HUES6 (cell line): ENCODE measurements at regions not wholly inside any gene's neighbourhood (a gene's known extent, or its start where the extent isn't known, plus 50 kb on each side); places are given as distances from the start of the nearest gene placed in this dataset.
A peak's percentile ranks its signal among the peaks of the same experiment; 100 is the strongest.
"Not testable (repeated sequence)": the region's sequence is repeated elsewhere in the genome, so short reads cannot be mapped to it uniquely, and the experiment has no call there.

Experiments used
- H3K27ac ChIP-seq: 2 replicates; pipeline ENCODE4 v1.7.0; 2013; ENCODE audit warnings: low read depth, mild to moderate bottlenecking, low read length, inconsistent platforms
- H3K27me3 ChIP-seq: 2 replicates; pipeline ENCODE4 v1.6.1; 2013; ENCODE audit warnings: low read length; ENCODE audit not compliant: control insufficient read depth, insufficient read depth
- H3K36me3 ChIP-seq: 2 replicates; pipeline ENCODE4 v1.6.1; 2013; ENCODE audit warnings: low read length; ENCODE audit not compliant: control insufficient read depth, insufficient read depth
- H3K4me1 ChIP-seq: 2 replicates; pipeline ENCODE4 v1.6.1; 2013; ENCODE audit warnings: low read length; ENCODE audit not compliant: control insufficient read depth, insufficient read depth
- H3K4me3 ChIP-seq: 2 replicates; pipeline ENCODE4 v1.5.1; 2013; ENCODE audit warnings: low read depth, low read length
- H3K9ac ChIP-seq: one replicate; pipeline ENCODE4 v1.6.1; 2013; ENCODE audit warnings: mild to moderate bottlenecking, low read length
- H3K9me3 ChIP-seq: 2 replicates; pipeline ENCODE4 v1.6.1; 2013; ENCODE audit warnings: low read depth, low read length; ENCODE audit not compliant: control insufficient read depth, insufficient read depth

- Histone ChIP-seq H3K9me3 (no peaks in the 10 kb centered on the region), H3K4me3 (no peak overlapping the region), H3K27me3 (no peaks in the 10 kb centered on the region), H3K27ac (no peak overlapping the region), H3K36me3 (no peaks in the 10 kb centered on the region), H3K4me1 (no peaks in the 10 kb centered on the region), H3K9ac (no peak overlapping the region)
These were observed 522.5 kb upstream of the AGA start for GRCh38 chr4:177964693-177965168.

- Histone ChIP-seq H3K36me3 (no peaks in the 10 kb centered on the region), H3K9me3 (no peaks in the 10 kb centered on the region), H3K27ac (no peak overlapping the region), H3K9ac (no peak overlapping the region), H3K4me3 (no peak overlapping the region), H3K4me1 (no peaks in the 10 kb centered on the region), H3K27me3 (no peaks in the 10 kb centered on the region)
These were observed 525.1 kb upstream of the AGA start for GRCh38 chr4:177967328-177967727.

GRCh38 chr4:177968817-177969442 is 526.7 kb upstream of the AGA start:
- no peak overlapping the region for H3K9ac ChIP-seq
- no peak overlapping the region for H3K27ac ChIP-seq
- H3K4me1 ChIP-seq = no peaks in the 10 kb centered on the region
- H3K9me3 ChIP-seq = no peaks in the 10 kb centered on the region
- no peaks in the 10 kb centered on the region for H3K27me3 ChIP-seq
- no peaks in the 10 kb centered on the region for H3K36me3 ChIP-seq
- no peak overlapping the region for H3K4me3 ChIP-seq

DNA sequence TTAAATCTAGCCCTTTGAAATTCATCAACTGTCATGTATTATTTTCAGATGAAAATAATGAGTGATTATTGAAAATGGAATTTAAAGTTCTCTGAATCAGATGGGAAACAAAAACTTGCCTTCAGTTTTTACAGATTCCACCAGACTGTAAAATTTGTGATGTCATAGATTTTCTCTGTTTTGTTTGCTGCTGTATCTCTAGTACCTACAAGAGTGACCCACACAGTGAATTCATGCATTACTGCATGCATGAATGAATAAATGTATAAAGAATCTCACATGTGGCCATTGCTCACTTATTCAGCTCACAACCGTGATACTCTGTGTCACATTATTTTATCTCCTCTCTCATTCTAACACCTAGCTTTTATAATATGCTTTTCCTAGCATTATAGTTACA is 532.2 kb upstream of the AGA start:
- Histone ChIP-seq H3K9ac (no peak overlapping the region), H3K27ac (no peak overlapping the region), H3K4me1 (no peaks in the 10 kb centered on the region), H3K4me3 (no peak overlapping the region), H3K27me3 (no peaks in the 10 kb centered on the region), H3K9me3 (no peaks in the 10 kb centered on the region), H3K36me3 (no peaks in the 10 kb centered on the region)

- Histone ChIP-seq H3K27ac (no peak overlapping the region), H3K4me1 (no peaks in the 10 kb centered on the region), H3K36me3 (no peaks in the 10 kb centered on the region), H3K9me3 (no peaks in the 10 kb centered on the region), H3K27me3 (no peaks in the 10 kb centered on the region), H3K9ac (no peak overlapping the region), H3K4me3 (no peak overlapping the region)
These were observed 533.2 kb upstream of the AGA start for GRCh38 chr4:177975315-177975987.

DNA sequence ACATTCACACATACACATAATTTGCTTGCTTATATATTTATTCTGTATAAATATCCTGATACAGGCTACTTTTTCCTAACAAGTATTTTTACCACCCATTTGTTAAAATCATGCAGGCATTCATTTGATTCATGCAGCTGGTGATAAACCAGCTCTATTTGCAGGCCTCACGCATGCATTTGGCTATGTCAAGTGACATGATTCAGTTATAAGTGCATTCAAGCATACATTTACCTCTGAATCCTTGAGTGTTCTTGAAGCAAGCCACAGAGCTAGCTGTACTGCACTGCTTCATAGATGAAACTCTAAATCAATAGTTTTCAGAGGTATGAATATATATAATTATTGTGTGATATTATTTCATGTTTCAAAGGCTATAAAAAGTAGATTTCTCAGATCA is 544.0 kb upstream of the AGA start:
- Histone ChIP-seq H3K9me3 (no peaks in the 10 kb centered on the region), H3K36me3 (no peaks in the 10 kb centered on the region), H3K9ac (no peak overlapping the region), H3K27ac (no peak overlapping the region), H3K4me1 (peaks cover 10% of the 10 kb centered on the region; the same call in 1 of the 2 replicates), H3K4me3 (no peak overlapping the region), H3K27me3 (no peaks in the 10 kb centered on the region)

DNA sequence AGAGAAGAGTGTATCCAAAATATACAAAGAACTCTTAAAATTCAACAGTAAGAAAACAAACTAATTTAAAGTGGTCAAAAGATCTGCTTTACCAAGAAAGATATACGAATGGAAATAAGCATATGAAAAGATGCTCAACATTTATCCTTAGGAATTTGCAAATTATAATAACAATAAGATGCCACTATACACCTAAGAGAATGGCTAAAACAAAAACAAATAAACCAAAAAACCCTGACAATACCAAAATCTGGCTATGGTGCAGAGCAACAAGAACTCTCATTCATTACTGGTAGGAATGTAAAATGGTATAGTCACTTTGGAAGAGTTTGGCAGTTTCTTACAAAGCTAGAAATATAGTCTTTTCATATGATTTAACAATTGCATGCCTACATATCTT is 545.7 kb upstream of the AGA start:
- Histone ChIP-seq H3K27ac (peak overlapping the region; percentile 52; the same call in 1 of the 2 replicates), H3K9me3 (no peaks in the 10 kb centered on the region), H3K27me3 (no peaks in the 10 kb centered on the region), H3K4me3 (no peak overlapping the region), H3K36me3 (no peaks in the 10 kb centered on the region), H3K9ac (no peak overlapping the region), H3K4me1 (peaks cover 10% of the 10 kb centered on the region; the same call in 1 of the 2 replicates)

DNA sequence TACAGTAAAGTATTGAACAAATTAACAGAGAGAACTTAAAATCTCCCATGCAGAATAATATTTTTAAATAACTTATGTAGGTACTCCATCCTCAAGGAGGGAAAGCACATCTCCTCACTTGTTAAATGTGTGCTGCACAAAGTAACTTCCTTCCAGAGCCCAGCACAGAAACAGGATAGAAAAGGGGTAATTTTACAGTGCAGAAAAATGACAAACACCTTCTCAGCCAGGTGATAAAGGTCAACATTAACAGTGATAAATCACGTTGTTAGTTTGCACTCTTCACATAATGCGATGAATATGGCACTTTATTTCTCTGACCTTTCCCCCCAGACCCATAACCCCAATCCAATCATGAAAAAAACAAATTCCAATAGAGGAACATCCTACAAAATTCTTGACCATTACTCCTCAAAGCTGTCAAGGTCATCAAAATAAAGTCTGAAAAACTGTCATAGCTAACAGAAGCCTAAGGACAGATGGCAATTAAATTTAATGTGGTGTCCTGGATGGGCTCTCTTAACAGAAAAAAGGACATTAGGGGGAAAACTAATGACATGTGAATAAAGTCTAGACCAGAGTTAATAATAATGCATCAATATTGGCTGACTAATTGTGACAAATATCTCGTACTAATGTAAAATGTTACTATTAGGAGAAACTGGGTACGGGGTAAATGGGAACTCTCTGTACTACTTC is 547.4 kb upstream of the AGA start:
- no peak overlapping the region for H3K27ac ChIP-seq
- no peak overlapping the region for H3K4me3 ChIP-seq
- no peaks in the 10 kb centered on the region for H3K27me3 ChIP-seq
- peaks cover 10% of the 10 kb centered on the region; the same call in 1 of the 2 replicates for H3K4me1 ChIP-seq
- no peaks in the 10 kb centered on the region for H3K36me3 ChIP-seq
- H3K9ac ChIP-seq = no peak overlapping the region
- H3K9me3 ChIP-seq = no peaks in the 10 kb centered on the region

DNA sequence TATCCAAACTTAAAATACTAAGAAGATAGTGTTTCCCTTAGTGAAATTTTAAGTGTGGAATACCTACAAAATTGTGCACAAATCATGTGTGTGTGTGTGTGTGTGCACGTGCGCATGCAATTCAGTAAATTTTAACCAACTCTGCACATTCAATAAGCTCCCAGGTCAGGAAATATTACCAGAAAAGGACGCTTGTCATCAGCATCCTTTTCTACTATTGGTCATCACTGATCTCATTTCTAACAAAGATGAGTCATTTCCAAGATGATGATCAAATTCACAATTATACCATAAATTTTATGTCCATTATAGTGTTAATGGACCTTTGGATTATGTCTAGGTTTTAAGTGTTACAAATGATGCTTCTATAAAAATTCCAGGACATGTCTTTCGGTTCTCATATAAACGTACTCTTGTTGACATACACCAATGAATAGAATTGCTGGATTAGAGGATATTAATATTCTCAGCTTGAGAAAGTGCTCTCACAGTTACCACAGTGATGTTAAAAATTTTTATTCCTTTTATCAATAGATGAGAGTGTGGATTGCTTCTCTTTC is 560.9 kb upstream of the AGA start:
- H3K9ac ChIP-seq = no peak overlapping the region
- no peak overlapping the region for H3K27ac ChIP-seq
- no peaks in the 10 kb centered on the region for H3K36me3 ChIP-seq

DNA sequence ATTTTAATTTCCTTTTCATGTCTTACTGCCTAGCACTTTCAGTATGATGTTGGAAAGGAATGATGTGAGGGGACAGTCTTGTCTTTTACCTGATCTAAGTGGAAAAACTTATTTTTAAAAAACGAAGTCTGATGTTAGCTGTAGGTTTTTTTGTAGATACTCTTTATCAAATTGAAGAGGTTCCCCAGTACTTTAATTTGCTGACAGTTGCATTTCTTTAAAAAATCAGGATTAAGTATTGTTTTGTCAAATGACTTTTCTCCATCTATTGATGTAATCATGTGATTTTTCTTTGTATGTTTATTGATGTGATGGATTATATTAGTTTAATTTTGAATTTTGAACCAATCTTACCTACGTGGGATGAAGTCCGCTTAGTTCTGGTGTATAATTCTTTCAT is 568.4 kb upstream of the AGA start:
- H3K27ac ChIP-seq = no peak overlapping the region
- no peaks in the 10 kb centered on the region for H3K36me3 ChIP-seq
- H3K4me1 ChIP-seq = no peaks in the 10 kb centered on the region
- H3K27me3 ChIP-seq = no peaks in the 10 kb centered on the region
- no peaks in the 10 kb centered on the region for H3K9me3 ChIP-seq
- no peak overlapping the region for H3K4me3 ChIP-seq
- no peak overlapping the region for H3K9ac ChIP-seq

More for the DNA sequence above, 560.9 kb upstream of the AGA start:
- H3K4me1 ChIP-seq = no peaks in the 10 kb centered on the region
- no peaks in the 10 kb centered on the region for H3K27me3 ChIP-seq
- H3K9me3 ChIP-seq = no peaks in the 10 kb centered on the region
- H3K4me3 ChIP-seq = no peak overlapping the region

DNA sequence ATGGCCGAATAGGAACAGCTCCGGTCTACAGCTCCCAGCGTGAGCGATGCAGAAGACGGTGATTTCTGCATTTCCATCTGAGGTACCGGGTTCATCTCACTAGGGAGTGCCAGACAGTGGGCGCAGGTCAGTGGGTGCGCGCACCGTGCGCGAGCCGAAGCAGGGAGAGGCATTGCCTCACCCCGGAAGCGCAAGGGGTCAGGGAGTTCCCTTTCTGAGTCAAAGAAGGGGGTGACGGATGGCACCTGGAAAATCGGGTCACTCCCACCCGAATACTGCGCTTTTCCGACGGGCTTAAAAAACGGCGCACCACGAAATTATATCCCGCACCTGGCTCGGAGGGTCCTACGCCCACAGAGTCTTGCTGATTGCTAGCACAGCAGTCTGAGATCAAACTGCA is 572.8 kb upstream of the AGA start:
- H3K9me3 ChIP-seq, H3K27me3 ChIP-seq, H3K4me3 ChIP-seq, H3K27ac ChIP-seq, H3K9ac ChIP-seq, H3K4me1 ChIP-seq, H3K36me3 ChIP-seq: not testable (repeated sequence)
